IPS-20b (cell line): ENCODE measurements at regions not wholly inside any gene's neighbourhood (a gene's known extent, or its start where the extent isn't known, plus 50 kb on each side); places are given as distances from the start of the nearest gene placed in this dataset.

ENCODE experiments used
- H3K27ac ChIP-seq: one replicate; pipeline ENCODE4 v1.5.1; 2013; ENCODE audit warnings: low read length
- H3K27me3 ChIP-seq: 2 replicates; pipeline ENCODE4 v1.6.1; 2013; ENCODE audit warnings: mild to moderate bottlenecking, low read length, inconsistent platforms; ENCODE audit not compliant: insufficient read depth
- H3K36me3 ChIP-seq: 2 replicates; pipeline ENCODE4 v1.6.1; 2013; ENCODE audit warnings: low read depth, mild to moderate bottlenecking, inconsistent platforms, low read length, moderate library complexity; ENCODE audit not compliant: insufficient read depth
- H3K4me1 ChIP-seq: 2 replicates; pipeline ENCODE4 v1.6.1; 2013; ENCODE audit warnings: mild to moderate bottlenecking, control low read depth, inconsistent platforms, low read length, moderate library complexity; ENCODE audit not compliant: insufficient read depth
- H3K4me3 ChIP-seq: 2 replicates; pipeline ENCODE4 v1.5.1; 2013; ENCODE audit warnings: mild to moderate bottlenecking, low read length, inconsistent platforms
- H3K9ac ChIP-seq: 2 replicates; pipeline ENCODE4 v1.6.1; 2013; ENCODE audit warnings: low read depth, mild to moderate bottlenecking, inconsistent platforms, low read length, moderate library complexity
- H3K9me3 ChIP-seq: 2 replicates; pipeline ENCODE4 v1.6.1; 2013; ENCODE audit warnings: mild to moderate bottlenecking, low read depth, low read length, inconsistent platforms; ENCODE audit not compliant: insufficient read depth

DNA sequence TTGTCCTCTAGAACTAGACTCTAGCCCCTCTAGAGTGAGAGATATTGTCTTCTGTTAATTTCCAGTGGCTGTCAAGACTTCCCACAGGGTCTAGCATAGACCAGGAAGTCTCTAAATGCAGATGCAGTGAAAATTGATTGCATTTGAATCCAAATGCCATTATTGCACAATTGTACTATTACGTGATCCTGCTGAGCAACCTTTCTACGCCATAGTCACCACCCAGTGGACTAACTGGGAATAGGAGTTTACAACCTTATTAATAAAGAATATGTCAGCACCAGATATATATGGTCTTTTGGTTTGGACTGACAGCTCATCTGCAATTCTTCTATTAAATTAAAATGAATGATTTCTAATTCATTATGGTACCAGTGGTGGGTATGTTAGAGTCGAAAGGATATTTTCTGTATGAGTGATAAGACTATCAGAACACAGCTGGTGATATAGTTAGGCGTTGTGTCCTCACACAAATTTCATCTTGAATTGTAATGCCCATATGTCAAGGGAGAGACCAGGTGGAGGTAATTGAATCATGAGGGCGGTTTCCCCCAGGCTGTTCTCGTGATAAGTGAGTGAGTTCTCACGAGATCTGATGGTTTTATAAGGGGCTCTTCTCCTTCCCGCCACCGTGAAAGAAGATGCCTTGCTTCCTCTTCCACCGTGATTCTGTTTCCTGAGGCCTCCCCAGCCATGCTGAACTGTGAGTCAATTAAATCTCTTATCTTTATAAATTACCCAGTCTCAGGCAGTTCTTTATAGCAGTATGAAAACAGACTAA, 138.9 kb upstream of the CA10 start:
- Histone ChIP-seq H3K9ac (no peak overlapping the region), H3K4me1 (no peaks in the 10 kb centered on the region), H3K4me3 (no peak overlapping the region), H3K9me3 (no peaks in the 10 kb centered on the region), H3K27ac (no peak overlapping the region), H3K27me3 (no peaks in the 10 kb centered on the region), H3K36me3 (no peaks in the 10 kb centered on the region)

DNA sequence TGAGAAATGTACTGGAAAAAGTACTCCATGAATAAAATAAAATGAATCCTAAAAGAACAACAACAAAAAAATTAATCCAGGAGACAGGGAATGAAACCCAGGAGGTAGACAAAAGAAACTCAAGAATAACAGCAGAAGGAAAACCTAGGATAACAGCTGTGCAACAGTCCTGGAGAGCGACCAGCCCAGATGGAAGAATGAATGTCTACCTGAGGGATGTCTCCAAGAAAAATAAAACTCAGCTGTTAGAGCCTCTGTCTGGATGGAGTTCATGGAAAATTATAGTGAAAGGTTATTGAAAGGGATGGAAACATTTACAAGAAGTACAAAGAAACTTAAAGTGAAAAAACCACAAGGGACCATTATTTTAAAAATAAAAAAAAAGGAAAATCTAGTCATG, 135.8 kb upstream of the CA10 start:
- H3K36me3 ChIP-seq: no peaks in the 10 kb centered on the region
- H3K9me3 ChIP-seq: no peaks in the 10 kb centered on the region
- no peak overlapping the region for H3K4me3 ChIP-seq
- H3K27ac ChIP-seq: no peak overlapping the region
- H3K27me3 ChIP-seq: no peaks in the 10 kb centered on the region
- no peaks in the 10 kb centered on the region for H3K4me1 ChIP-seq
- H3K9ac ChIP-seq: no peak overlapping the region

DNA sequence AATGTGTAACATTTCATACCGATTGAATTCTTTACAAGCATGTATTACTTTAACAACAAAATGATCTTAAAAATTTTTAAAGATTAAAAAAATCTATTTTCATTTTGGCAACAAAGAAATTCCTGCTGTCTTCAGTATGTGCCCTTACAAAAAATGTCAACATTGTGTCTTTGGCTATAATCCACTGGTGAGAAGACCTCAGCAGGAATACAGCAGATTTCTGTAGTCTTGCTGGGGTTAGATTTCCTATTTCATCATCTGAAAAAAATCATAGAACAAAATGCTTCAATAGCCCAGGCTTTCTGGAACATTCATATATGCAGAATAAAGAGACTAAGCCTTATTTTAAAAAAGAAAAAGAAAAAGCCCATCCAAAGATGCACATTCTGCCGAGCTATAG, 129.1 kb upstream of the CA10 start:
- Histone ChIP-seq H3K27me3 (no peaks in the 10 kb centered on the region), H3K36me3 (no peaks in the 10 kb centered on the region), H3K4me3 (no peak overlapping the region), H3K27ac (no peak overlapping the region), H3K9ac (no peak overlapping the region), H3K4me1 (no peaks in the 10 kb centered on the region), H3K9me3 (no peaks in the 10 kb centered on the region)

DNA sequence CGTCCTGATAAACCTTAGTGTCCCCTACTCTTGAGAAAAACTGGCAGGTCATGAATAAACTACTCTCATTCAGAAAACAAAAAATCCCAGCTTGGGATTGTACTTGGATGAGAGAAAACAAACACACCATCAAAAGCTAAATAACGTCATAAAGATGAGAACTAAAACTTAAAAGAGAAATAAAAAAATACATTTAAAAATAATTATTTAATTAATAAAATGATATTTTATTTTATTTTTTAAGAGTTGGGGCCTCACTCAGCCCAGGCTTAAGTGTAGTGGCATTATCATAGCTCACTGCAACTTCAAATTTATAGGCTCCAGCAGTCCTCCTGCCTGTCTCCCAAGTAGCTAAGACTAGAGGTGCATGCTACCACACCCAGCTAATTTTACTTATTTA, 125.4 kb upstream of the CA10 start:
- H3K9ac ChIP-seq: no peak overlapping the region
- no peak overlapping the region for H3K4me3 ChIP-seq
- no peak overlapping the region for H3K27ac ChIP-seq

DNA sequence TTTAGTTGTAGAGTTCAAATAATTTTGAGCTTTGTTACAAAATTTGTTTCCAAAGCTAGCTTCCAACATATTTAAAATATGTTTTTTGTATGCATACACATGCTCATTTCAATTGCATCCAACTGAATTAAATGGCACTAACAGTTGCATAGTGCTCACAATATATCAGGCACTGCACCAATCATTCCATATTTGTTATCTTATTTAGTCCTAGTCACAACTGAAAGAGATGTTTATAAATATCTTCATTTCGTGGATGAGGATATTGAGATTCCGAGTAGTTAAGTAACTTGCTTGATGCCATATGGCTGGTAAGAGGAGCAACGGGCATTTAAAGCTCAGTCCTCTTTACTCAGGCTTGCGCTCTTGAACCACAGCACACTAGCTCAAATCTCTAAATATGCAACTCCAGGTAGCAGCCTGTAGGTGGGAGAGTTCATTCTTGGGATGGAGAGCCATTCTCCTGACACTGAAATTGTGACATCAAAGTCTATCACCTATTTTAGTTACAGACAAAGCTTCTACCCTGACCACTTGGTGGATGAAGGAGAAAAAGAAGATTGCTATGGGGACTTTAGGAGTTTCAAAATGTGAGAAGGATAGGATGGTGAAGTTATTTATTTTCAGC, 118.0 kb upstream of the CA10 start:
- no peaks in the 10 kb centered on the region for H3K9me3 ChIP-seq
- H3K4me3 ChIP-seq: no peak overlapping the region
- H3K27me3 ChIP-seq: no peaks in the 10 kb centered on the region
- no peak overlapping the region for H3K27ac ChIP-seq
- H3K9ac ChIP-seq: no peak overlapping the region
- H3K4me1 ChIP-seq: no peaks in the 10 kb centered on the region
- H3K36me3 ChIP-seq: no peaks in the 10 kb centered on the region

More for the DNA sequence above, 125.4 kb upstream of the CA10 start:
- H3K9me3 ChIP-seq: no peaks in the 10 kb centered on the region
- no peaks in the 10 kb centered on the region for H3K4me1 ChIP-seq
- no peaks in the 10 kb centered on the region for H3K36me3 ChIP-seq
- no peaks in the 10 kb centered on the region for H3K27me3 ChIP-seq

DNA sequence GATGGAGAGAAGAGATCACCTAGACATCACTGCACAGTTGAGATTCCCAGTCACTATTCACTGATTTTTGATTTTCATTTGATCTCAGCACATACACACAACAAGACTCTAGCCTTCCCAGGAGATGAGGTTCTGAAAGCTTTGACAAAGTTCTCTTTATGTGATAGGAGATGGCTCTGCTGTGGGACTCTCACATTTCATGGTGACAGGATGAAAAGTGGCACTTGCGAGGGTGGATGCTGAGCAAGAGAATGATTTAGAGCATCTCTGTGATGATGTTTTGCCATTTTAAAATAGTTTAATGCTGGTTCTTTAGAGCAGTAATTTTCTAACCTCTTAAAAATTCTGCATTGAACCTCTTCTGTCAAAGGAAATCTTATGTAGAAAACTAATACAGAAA, 113.3 kb upstream of the CA10 start:
- Histone ChIP-seq H3K27ac (no peak overlapping the region), H3K4me3 (no peak overlapping the region), H3K4me1 (no peaks in the 10 kb centered on the region), H3K9ac (no peak overlapping the region), H3K36me3 (no peaks in the 10 kb centered on the region), H3K9me3 (no peaks in the 10 kb centered on the region), H3K27me3 (no peaks in the 10 kb centered on the region)

DNA sequence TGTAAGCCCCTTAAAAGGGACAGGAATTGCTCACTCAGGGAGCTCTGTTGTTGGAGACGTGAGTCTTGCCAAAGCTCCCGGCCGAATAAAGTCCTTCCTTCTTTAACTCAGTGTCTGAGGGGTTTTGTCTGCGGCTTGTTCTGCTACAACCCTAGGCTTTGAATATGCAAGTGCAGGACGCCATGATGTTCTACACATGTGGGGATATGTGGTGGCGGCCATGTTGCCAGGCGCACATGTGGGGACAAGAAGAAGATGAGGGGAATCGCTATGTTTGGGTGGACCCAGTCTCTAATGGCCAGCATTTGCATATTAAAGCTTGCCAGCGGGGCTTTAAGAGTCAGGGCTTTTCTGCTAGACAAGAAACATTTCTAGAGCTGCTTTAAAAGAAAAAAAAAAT, 96.8 kb upstream of the CA10 start:
- H3K27me3 ChIP-seq: no peaks in the 10 kb centered on the region
- no peak overlapping the region for H3K4me3 ChIP-seq
- no peaks in the 10 kb centered on the region for H3K9me3 ChIP-seq
- no peak overlapping the region for H3K9ac ChIP-seq
- 0 out of 2 replicates have a peak, but pooled peaks cover 3% of the 10 kb centered on the region for H3K4me1 ChIP-seq
- no peak overlapping the region for H3K27ac ChIP-seq
- no peaks in the 10 kb centered on the region for H3K36me3 ChIP-seq

DNA sequence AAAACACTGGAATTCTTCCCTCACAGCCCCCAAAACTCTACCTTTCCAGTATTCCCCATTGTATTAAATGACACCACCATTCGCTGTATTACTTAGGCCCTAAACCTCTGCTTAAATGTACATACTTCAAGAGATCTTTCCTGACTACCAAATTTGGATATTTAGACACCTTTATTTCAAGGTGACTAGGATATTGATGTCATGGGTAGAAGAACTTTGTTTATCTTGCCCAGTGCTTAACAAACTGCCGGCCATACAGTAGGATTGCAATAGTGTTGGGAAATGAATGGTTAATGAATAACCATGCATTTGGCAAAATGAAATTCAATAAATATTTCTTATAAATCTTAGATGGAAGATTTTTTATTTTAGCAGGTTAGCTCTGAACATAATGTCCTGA, 86.2 kb upstream of the CA10 start:
- H3K27me3 ChIP-seq: no peaks in the 10 kb centered on the region
- H3K36me3 ChIP-seq: no peaks in the 10 kb centered on the region
- H3K9ac ChIP-seq: no peak overlapping the region
- H3K4me1 ChIP-seq: no peaks in the 10 kb centered on the region
- no peaks in the 10 kb centered on the region for H3K9me3 ChIP-seq
- H3K27ac ChIP-seq: no peak overlapping the region
- no peak overlapping the region for H3K4me3 ChIP-seq

DNA sequence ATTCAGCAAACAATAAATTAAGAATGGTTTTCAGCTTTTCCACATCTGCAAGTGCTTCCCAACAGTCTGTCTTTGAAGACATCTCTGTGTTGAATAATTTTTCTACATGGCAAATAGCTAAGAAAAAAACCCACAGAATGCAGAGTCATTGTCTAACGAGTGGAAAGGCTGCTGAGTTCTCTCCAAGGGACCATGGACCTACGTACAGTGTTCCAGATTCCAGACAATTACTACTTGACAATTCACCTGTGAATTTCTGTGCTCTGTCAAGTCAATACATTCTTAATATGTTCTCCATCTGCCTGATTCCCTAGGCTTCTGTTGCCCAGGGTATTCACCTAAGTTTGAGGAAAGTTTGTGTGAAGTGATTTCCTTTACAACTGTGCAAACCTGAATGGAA, 83.8 kb upstream of the CA10 start:
- H3K9me3 ChIP-seq: no peaks in the 10 kb centered on the region
- H3K27ac ChIP-seq: no peak overlapping the region
- no peak overlapping the region for H3K9ac ChIP-seq
- H3K4me1 ChIP-seq: peaks cover 3% of the 10 kb centered on the region; the same call in 1 of the 2 replicates
- H3K27me3 ChIP-seq: no peaks in the 10 kb centered on the region
- no peak overlapping the region for H3K4me3 ChIP-seq
- H3K36me3 ChIP-seq: no peaks in the 10 kb centered on the region

DNA sequence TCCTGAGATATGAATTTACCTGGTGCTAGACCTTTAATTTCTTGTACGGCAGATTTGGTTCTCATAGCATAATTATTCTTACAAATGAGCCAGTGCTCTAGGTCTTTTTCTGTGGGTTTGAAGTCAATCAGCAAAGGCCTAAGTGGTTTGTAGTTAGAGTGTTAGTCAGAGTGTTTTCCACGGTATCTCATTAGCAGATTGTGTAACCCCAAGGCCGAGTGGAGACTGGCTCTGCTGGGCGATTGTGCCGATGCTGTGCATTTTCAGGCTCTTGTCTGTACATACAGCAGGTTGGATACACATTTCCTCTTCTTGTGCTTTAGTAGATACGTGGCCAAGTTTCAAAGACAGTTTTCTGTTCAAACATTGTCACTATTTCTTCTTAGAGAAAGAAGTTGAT, 78.6 kb upstream of the CA10 start:
- no peaks in the 10 kb centered on the region for H3K9me3 ChIP-seq
- H3K4me1 ChIP-seq: peaks cover 3% of the 10 kb centered on the region; the same call in 1 of the 2 replicates
- H3K4me3 ChIP-seq: no peak overlapping the region

DNA sequence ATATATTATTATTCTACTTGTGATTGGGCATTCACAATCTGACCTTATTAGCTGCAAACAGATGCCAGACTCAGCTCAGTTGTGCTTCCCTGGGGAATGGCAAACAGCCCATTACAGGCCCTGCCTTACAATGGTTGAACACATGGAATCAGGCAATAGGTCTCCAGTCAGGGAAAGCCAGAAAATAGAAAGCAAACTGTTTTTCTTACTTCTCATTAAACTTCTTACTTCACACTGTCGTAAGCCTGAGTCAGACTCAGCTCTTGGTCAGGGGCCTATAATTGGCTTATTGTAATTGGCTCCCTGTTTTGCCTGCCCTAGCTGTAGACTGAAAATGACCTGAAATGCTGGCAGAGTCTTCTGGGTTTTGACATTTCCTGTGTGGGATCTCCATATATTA, 77.0 kb upstream of the CA10 start:
- H3K9ac ChIP-seq: no peak overlapping the region
- H3K4me3 ChIP-seq: no peak overlapping the region
- no peaks in the 10 kb centered on the region for H3K27me3 ChIP-seq
- no peaks in the 10 kb centered on the region for H3K36me3 ChIP-seq
- no peaks in the 10 kb centered on the region for H3K9me3 ChIP-seq
- peaks cover 3% of the 10 kb centered on the region; the same call in 1 of the 2 replicates for H3K4me1 ChIP-seq
- H3K27ac ChIP-seq: no peak overlapping the region

More for the DNA sequence above, 78.6 kb upstream of the CA10 start:
- H3K27me3 ChIP-seq: no peaks in the 10 kb centered on the region
- no peak overlapping the region for H3K9ac ChIP-seq
- no peak overlapping the region for H3K27ac ChIP-seq
- no peaks in the 10 kb centered on the region for H3K36me3 ChIP-seq

DNA sequence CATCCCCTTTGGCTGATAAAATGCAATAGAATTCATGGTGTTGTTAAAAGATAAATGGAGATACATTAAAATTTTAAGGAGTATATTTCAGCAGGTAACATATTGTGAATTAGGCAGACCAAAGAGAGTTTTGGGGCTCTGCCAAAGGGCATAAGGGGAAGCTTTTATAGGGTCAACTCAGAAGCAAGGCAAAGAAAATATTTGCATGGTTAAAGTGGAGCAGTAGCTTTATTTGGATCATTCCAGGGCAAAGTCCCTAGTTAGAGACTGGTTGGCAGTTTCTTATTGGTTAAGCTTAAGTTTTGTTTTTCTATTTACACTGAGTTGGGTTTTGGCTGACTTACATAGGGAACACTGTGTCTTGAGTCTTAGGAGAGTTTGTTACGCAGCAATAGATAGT, 75.1 kb upstream of the CA10 start:
- no peak overlapping the region for H3K4me3 ChIP-seq
- no peak overlapping the region for H3K27ac ChIP-seq
- H3K9me3 ChIP-seq: no peaks in the 10 kb centered on the region
- H3K4me1 ChIP-seq: peaks cover 3% of the 10 kb centered on the region; the same call in 1 of the 2 replicates
- no peak overlapping the region for H3K9ac ChIP-seq
- no peaks in the 10 kb centered on the region for H3K27me3 ChIP-seq
- no peaks in the 10 kb centered on the region for H3K36me3 ChIP-seq
